Spleen (tissue), 11 donors: ENCODE measurements at regions not wholly inside any gene's neighbourhood (a gene's known extent, or its start where the extent isn't known, plus 50 kb on each side); places are given as distances from the start of the nearest gene placed in this dataset.

Source experiments
- DNase-seq: peaks from one replicate; pipeline ENCODE4 v3.0.0-alpha.2; 2020
- H3K27ac ChIP-seq, 8 donors: fragments of 200-600 bp; sonication (generic) in 7 of 8; 1 replicate in 4 of 8; 2 replicates in 4 of 8; pipeline versions ENCODE4 v1.5.0 to v1.8.0; 2016 to 2021; ENCODE audit warnings: inconsistent platforms in 4 of 8, mild to moderate bottlenecking in 4 of 8, moderate library complexity in 1 of 8
- H3K27me3 ChIP-seq, 7 donors: fragments of 200-600 bp; sonication (generic) in 6 of 7; replicated peaks in 1 of 7; 1 replicate in 4 of 7; 2 replicates in 3 of 7; pipeline versions ENCODE4 v1.5.0 to v1.8.0; 2016 to 2021; ENCODE audit warnings: inconsistent platforms in 3 of 7, mild to moderate bottlenecking in 1 of 7
- H3K36me3 ChIP-seq, 6 donors: fragments of 200-600 bp; sonication (generic) in 5 of 6; 1 replicate in 4 of 6; 2 replicates in 2 of 6; pipeline versions ENCODE4 v1.5.0 to v1.8.0; 2016 to 2021; ENCODE audit warnings: inconsistent platforms in 2 of 6
- H3K4me1 ChIP-seq, 6 donors: fragments of 200-600 bp; sonication (generic) in 5 of 6; 1 replicate in 3 of 6; 2 replicates in 3 of 6; pipeline versions ENCODE4 v1.5.0 to v1.8.0; 2016 to 2021; ENCODE audit warnings: inconsistent platforms in 3 of 6
- H3K4me3 ChIP-seq, 8 donors: fragments of 200-600 bp; sonication (generic) in 7 of 8; 1 replicate in 4 of 8; 2 replicates in 4 of 8; pipeline versions ENCODE4 v1.5.0 to v1.8.0; 2016 to 2021; ENCODE audit warnings: inconsistent platforms in 4 of 8, mild to moderate bottlenecking in 4 of 8, moderate library complexity in 2 of 8
- H3K9me3 ChIP-seq, 8 donors: fragments of 200-600 bp; sonication (generic) in 7 of 8; 1 replicate in 4 of 8; 2 replicates in 4 of 8; pipeline versions ENCODE4 v1.5.0 to v1.8.0; 2016 to 2021; ENCODE audit warnings: inconsistent platforms in 4 of 8
- POLR2A ChIP-seq, 3 donors: fragments of 450-650 bp; IDR thresholded peaks; one replicate each; pipeline ENCODE4 v1.5.1; 2017; ENCODE audit warnings: antibody characterized with exemption in 3 of 3, mild to moderate bottlenecking in 1 of 3
- POLR2AphosphoS5 ChIP-seq, 3 donors: sonication (generic); formaldehyde crosslinking; IDR thresholded peaks; one replicate each; pipeline ENCODE4 v1.5.1; 2017; ENCODE audit warnings: antibody characterized with exemption in 3 of 3
- WGBS, 5 donors: extraction: QIAGEN DNeasy Blood & Tissue Kit in 3 of 5; methylation state at CpG; one replicate each; pipeline versions ENCODE4 v1.1.5 to v1.1.7; 2013 to 2018; 5-methylcytosine and 5-hydroxymethylcytosine counted together
- intact Hi-C: fragments of 100-400 bp; cut with DNase I; formaldehyde crosslinking; loops from one replicate; pipeline ENCODE4 v1.15.0; 2023; ENCODE audit warnings: low total_unique reads
- TF ChIP-seq, protein P1 (sequence below), 11 experiments: fragments of 200-600 bp in 7 of 11; fragments of 450-650 bp in 4 of 11; sonication (generic) in 4 of 11; IDR thresholded peaks in 8 of 11; conservative IDR thresholded peaks in 3 of 11; 1 replicate in 7 of 11; 2 replicates in 4 of 11; pipeline versions ENCODE4 v1.4.0 to v1.8.0; 2016 to 2021; ENCODE audit warnings: antibody characterized with exemption in 11 of 11, inconsistent platforms in 4 of 11, mild to moderate bottlenecking in 1 of 11
- donor health status: healthy with polysubstance abuse.
- donor health status: DM: no; HTN: no; CAD: no; lungs with moderate emphysema.
- donor health status: DM: no; HTN: no; CAD: no.
- donor health status: Bipolar disorder and iron deficiency.
- donor health status: healthy.
- donor health status: DM: no; HTN: no; CAD: no.
- donor health status: DM: yes; HTN: yes; CAD: no.

DNA sequence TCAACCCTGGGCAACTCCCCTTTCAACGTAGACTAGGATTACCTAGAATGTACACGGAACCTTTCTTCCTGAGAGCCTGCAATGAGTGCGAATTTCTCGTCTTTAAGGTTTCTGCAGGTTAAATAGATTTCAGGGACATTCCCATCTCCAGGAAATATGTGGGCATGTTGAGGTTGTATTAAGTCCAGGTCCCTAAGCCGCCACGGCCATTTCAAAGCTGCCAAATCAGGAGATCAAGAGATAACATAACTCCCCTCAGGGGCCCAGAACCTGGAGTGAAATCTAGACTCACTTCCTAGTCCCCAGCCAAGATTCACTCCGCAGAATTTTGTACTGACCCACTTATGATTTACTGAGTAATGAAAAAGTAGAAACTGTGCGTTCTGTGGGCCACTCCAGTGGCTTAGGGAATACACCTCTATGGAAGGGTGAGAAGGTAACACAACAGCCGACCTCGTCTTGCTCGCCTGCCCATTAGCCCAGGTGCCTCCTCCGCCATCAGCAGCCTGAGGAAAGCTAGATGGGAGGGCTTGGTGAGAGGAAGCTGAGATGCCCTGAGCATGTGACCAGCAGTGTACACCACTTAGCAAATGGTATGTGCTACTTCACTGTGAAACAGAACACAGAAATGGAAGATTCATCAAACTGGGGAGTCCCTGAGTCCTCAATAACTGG lies 98.5 kb upstream of the SOX1 start:
- Histone ChIP-seq H3K4me1 (no peaks in the 10 kb centered on the region), H3K36me3 (no peaks in the 10 kb centered on the region), H3K27me3 (peaks cover 0 to 55% (median 23%) of the 10 kb centered on the region in 7 donors), H3K4me3 (no peak overlapping the region), H3K27ac (no peak overlapping the region), H3K9me3 (peaks cover 0 to 3% (median 0%) of the 10 kb centered on the region in 8 donors)
- WGBS, 5 donors = 83 to 88% (median 86%) methylated on average over 12 of the region's 12 CpGs
- intact Hi-C loops = no loop called here
- no peak for DNase-seq
- TF ChIP-seq, protein P1, sequence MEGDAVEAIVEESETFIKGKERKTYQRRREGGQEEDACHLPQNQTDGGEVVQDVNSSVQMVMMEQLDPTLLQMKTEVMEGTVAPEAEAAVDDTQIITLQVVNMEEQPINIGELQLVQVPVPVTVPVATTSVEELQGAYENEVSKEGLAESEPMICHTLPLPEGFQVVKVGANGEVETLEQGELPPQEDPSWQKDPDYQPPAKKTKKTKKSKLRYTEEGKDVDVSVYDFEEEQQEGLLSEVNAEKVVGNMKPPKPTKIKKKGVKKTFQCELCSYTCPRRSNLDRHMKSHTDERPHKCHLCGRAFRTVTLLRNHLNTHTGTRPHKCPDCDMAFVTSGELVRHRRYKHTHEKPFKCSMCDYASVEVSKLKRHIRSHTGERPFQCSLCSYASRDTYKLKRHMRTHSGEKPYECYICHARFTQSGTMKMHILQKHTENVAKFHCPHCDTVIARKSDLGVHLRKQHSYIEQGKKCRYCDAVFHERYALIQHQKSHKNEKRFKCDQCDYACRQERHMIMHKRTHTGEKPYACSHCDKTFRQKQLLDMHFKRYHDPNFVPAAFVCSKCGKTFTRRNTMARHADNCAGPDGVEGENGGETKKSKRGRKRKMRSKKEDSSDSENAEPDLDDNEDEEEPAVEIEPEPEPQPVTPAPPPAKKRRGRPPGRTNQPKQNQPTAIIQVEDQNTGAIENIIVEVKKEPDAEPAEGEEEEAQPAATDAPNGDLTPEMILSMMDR (IDR thresholded peaks at IDR 0.05 in 8 of 11, conservative IDR thresholded peaks at IDR 0.05 in 3 of 11) = no peak
- no peak for TF ChIP-seq POLR2AphosphoS5 (IDR thresholded peaks at IDR 0.05)
- TF ChIP-seq POLR2A (IDR thresholded peaks at IDR 0.05) = no peak

DNA sequence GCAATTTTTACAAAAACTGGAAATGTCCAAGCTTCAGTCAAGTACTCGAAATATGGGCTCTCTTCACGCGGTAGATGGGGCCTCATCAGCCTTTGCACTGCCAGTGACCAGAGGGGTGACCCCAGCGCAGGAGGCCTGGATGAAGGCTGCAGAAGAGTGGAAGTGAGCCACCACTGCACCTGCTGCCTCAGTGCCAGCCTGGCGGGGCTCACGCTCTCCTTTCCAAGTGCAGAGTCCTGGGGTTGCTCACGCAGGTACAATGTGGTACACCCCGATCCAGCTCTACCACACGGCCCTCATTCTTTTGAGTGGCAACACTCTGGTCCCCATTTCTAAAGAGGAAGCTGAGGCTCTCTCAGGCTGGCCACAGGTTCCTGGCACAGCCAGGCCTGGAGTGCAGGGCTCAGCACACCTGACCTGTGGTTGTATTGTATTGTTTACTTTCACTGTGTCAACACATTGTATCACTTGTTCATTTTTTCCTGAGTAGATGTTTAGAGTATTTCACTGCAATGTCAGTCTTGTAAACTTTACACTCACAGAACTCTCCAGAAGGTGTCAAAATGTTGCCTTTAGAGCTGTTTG lies 97.3 kb upstream of the SOX1 start:
- intact Hi-C loops = no loop called here

DNA sequence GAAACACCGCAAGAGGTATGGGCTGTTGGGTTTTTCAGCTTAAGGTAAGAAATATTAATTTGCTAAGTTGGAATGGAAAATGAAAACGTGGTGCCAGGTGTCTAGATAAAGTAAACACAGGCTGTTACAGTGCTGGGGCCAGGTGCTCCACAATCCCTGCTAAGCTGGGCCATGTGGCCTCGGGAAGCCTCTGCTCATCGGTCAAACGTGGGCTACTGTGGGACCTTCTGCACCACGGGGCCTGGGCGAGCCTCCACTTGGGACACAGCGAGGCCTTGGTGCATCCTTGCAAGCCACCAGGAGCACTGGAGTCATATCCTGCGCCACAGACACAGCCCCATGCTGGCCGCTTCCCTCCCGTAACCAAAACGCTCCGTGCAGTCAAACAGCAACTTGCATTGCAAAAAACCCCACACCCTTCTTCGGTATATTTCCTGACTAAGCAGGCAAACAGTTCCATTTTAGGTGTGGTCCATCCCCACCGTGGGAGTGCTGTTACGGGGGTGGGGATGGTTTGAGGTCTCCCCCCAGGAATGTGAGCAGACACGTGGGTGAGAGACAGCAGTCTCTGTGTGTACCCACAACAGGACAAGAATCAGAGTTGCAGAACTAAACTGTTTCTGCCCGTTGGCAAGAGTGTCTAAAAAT lies 96.3 kb upstream of the SOX1 start:
- no peaks in the 10 kb centered on the region for H3K4me1 ChIP-seq
- no peak overlapping the region for H3K27ac ChIP-seq
- WGBS, 5 donors = 61 to 81% (median 74%) methylated on average over 17 to 18 of the region's 18 CpGs
- H3K9me3 ChIP-seq = no peaks in the 10 kb centered on the region
- intact Hi-C loops = no loop called here
- no peak for DNase-seq
- H3K27me3 ChIP-seq = peaks cover 0 to 58% (median 28%) of the 10 kb centered on the region in 7 donors
- no peak for TF ChIP-seq POLR2AphosphoS5 (IDR thresholded peaks at IDR 0.05)
- TF ChIP-seq, protein P1 (IDR thresholded peaks at IDR 0.05 in 8 of 11, conservative IDR thresholded peaks at IDR 0.05 in 3 of 11) = no peak
- no peak for TF ChIP-seq POLR2A (IDR thresholded peaks at IDR 0.05)
- H3K4me3 ChIP-seq = no peak overlapping the region
- no peaks in the 10 kb centered on the region for H3K36me3 ChIP-seq

More for the DNA sequence above, 97.3 kb upstream of the SOX1 start:
- H3K36me3 ChIP-seq = no peaks in the 10 kb centered on the region
- H3K27me3 ChIP-seq = peaks cover 0 to 58% (median 28%) of the 10 kb centered on the region in 7 donors
- H3K4me1 ChIP-seq = no peaks in the 10 kb centered on the region
- no peak overlapping the region for H3K27ac ChIP-seq
- no peak for DNase-seq
- H3K4me3 ChIP-seq = no peak overlapping the region
- TF ChIP-seq POLR2A (IDR thresholded peaks at IDR 0.05) = no peak
- TF ChIP-seq POLR2AphosphoS5 (IDR thresholded peaks at IDR 0.05) = no peak
- TF ChIP-seq, protein P1 (IDR thresholded peaks at IDR 0.05 in 8 of 11, conservative IDR thresholded peaks at IDR 0.05 in 3 of 11) = no peak
- 84 to 91% (median 88%) methylated on average over 9 of the region's 9 CpGs for WGBS, 5 donors
- H3K9me3 ChIP-seq = peaks cover 0 to under 1% (median 0%) of the 10 kb centered on the region in 8 donors
